ENCODE measurements at regions not wholly inside any gene's neighbourhood (a gene's known extent, or its start where the extent isn't known, plus 50 kb on each side); places are given as distances from the start of the nearest gene placed in this dataset.

GRCh38 chr10:28054228-28054860, 55.5 kb upstream of the ODAD2 start:
- in situ Hi-C loops (cut with MboI; ENCODE audit: low sequenced_read_pairs), result no loop called here
- Histone ChIP-seq H3K9me3 (no peaks in the 10 kb centered on the region), H3K27me3 (ENCODE audit: low read depth) (no peaks in the 10 kb centered on the region), H3K4me3 (no peak overlapping the region), H3K4me1 (no peaks in the 10 kb centered on the region), H3K36me3 (replicated peaks) (no peaks in the 10 kb centered on the region)
- DNase-seq (ENCODE audit: low spot score in 2 of 2), result no peak

GRCh38 chr10:28049286-28049685, 50.4 kb upstream of the ODAD2 start:
- Histone ChIP-seq H3K9me3 (no peaks in the 10 kb centered on the region), H3K4me3 (no peak overlapping the region), H3K4me1 (no peaks in the 10 kb centered on the region), H3K27me3 (ENCODE audit: low read depth) (no peaks in the 10 kb centered on the region), H3K36me3 (replicated peaks) (no peaks in the 10 kb centered on the region)
- no peak for DNase-seq (ENCODE audit: low spot score in 2 of 2)
- in situ Hi-C loops (cut with MboI; ENCODE audit: low sequenced_read_pairs), result no loop called here
